GM10248 (cell line): ENCODE measurements at regions not wholly inside any gene's neighbourhood (a gene's known extent, or its start where the extent isn't known, plus 50 kb on each side); places are given as distances from the start of the nearest gene placed in this dataset.

Source experiments
- CTCF ChIA-PET: fragments of 300-600 bp; sonication (Branson Sonifier 250); formaldehyde crosslinking; extraction: SDS; loops from one replicate; lab custom pipeline; 2021; ENCODE audit warnings: antibody characterized with exemption; lab: Yijun Ruan, JAX
- POLR2A ChIA-PET: fragments of 350-650 bp; sonication (Branson Sonifier 250); formaldehyde crosslinking; extraction: SDS; loops from one replicate; lab custom pipeline; 2020; ENCODE audit warnings: antibody characterized with exemption; lab: Yijun Ruan, JAX
- DNase-seq: peaks from one replicate; pipeline ENCODE4 v3.0.0; 2012; ENCODE audit errors: extremely low spot score
- CTCF ChIP-seq: IDR thresholded peaks from 2 replicates; pipeline ENCODE4 v1.5.1; 2012; ENCODE audit warnings: mild to moderate bottlenecking, low read depth; ENCODE audit errors: extremely low read depth, missing control alignments, control extremely low read depth

GRCh38 chr17:69936996-69937395 is 138.0 kb upstream of the KCNJ16 start:
- TF ChIP-seq CTCF, result no peak
- ChIA-PET CTCF (interaction anchor here (1.3 to 1.4 kb wide), 2 partner anchors 10 to 93 kb away, joined by 3 read pairs; no protein-coding TSS in a partner anchor), POLR2A (no interaction called here)
- no peak for DNase-seq

GRCh38 chr17:69943058-69943457 is 132.0 kb upstream of the KCNJ16 start:
- TF ChIP-seq CTCF, result no peak
- no peak for DNase-seq
- ChIA-PET POLR2A (no interaction called here), CTCF (no interaction called here)

- POLR2A ChIA-PET, result no interaction called here
- CTCF ChIA-PET, result interaction anchor here (0.9 to 1.2 kb wide), 2 partner anchors 8 to 12 kb away, joined by 3 read pairs; no protein-coding TSS in a partner anchor
- no peak for DNase-seq
- no peak for TF ChIP-seq CTCF
These were observed 130.6 kb upstream of the KCNJ16 start for GRCh38 chr17:69944406-69944805.

GRCh38 chr17:69945698-69946185 is 129.3 kb upstream of the KCNJ16 start:
- no peak for TF ChIP-seq CTCF
- no peak for DNase-seq
- ChIA-PET POLR2A (no interaction called here), CTCF (interaction anchor here (0.9 to 1.4 kb wide), 2 partner anchors 9 to 13 kb away, joined by 3 read pairs; no protein-coding TSS in a partner anchor)

GRCh38 chr17:69947027-69947759 is 127.8 kb upstream of the KCNJ16 start:
- CTCF ChIA-PET, result interaction anchor here (0.8 to 1.4 kb wide), 3 partner anchors 9 to 14 kb away, joined by 3 read pairs; no protein-coding TSS in a partner anchor
- DNase-seq, result no peak
- POLR2A ChIA-PET, result no interaction called here
- TF ChIP-seq CTCF, result no peak

GRCh38 chr17:69948406-69948805 is 126.6 kb upstream of the KCNJ16 start:
- no peak for TF ChIP-seq CTCF
- ChIA-PET POLR2A (no interaction called here), CTCF (no interaction called here)
- no peak for DNase-seq
